ENCODE measurements at regions not wholly inside any gene's neighbourhood (a gene's known extent, or its start where the extent isn't known, plus 50 kb on each side); places are given as distances from the start of the nearest gene placed in this dataset.

DNA sequence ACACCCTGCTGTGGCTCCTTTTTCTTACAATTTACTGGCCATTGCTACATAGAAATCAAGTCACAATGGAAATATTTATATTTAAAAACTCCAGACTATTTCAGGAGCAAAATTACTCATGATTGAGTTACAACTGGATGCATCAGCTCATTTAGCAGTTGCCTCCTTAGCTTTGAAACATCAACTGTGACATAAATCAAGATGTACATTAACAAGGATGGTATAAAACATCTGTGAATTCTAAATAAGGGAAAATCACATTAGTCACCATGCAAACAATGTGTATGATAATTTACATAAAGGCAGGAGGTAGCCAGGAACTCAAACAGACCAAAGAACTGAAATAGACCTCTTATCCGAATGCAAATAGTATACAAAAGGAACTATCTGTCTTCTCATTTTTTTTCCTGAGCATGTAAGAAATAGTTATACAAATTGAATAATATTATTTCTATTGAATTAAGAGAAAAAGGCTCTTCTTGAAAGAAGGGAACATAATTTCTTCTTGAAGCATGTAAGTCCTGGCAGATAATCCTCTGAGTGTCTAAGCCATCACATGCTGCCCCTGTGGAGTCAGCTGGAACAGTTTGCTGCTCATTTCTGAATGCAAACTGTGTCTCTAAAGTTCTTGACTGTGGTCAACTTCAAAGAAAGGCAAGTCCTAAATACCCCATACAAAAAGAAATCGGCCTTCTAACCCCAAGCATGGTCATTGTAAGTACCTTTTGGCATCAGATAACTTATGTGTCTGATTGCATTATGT is 151.2 kb downstream of the NAA11 start:
- Histone ChIP-seq H4K91ac (ENCODE audit: low read depth, low read length) (no peak overlapping the region), H3K27ac (ENCODE audit: low read depth, low read length) (no peak overlapping the region), H3K9ac (ENCODE audit: low read length) (no peak overlapping the region), H3K4ac (ENCODE audit: low read depth, low read length) (no peak overlapping the region), H3K4me3 (ENCODE audit: low read depth, low read length) (no peak overlapping the region), H3K27me3 (ENCODE audit: insufficient read depth, low read length) (no peaks in the 10 kb centered on the region), H4K8ac (ENCODE audit: low read depth, low read length) (no peak overlapping the region), H2BK12ac (ENCODE audit: low read length) (no peak overlapping the region), H4K12ac (ENCODE audit: low read depth, low read length) (no peak overlapping the region), H3K18ac (ENCODE audit: low read length) (no peak overlapping the region), H2BK5ac (ENCODE audit: low read depth, low read length, poor library complexity) (no peak overlapping the region), H3K36me3 (ENCODE audit: control insufficient read depth in 1 of 2, insufficient read depth in 2 of 2, low read length in 2 of 2) (no peaks in the 10 kb centered on the region), H3K9me3 (ENCODE audit: insufficient read depth, low read depth, low read length) (no peaks in the 10 kb centered on the region), H3K79me2 (ENCODE audit: control insufficient read depth, insufficient read depth, low read length, poor library complexity) (no peaks in the 10 kb centered on the region), H2AK5ac (ENCODE audit: low read length) (no peak overlapping the region), H3K79me1 (ENCODE audit: low read length) (no peaks in the 10 kb centered on the region), H2AFZ (ENCODE audit: insufficient read depth, low read length, poor library complexity) (no peak overlapping the region), H3K23ac (ENCODE audit: low read length) (no peak overlapping the region), H2BK120ac (ENCODE audit: insufficient read depth, low read length, poor library complexity) (no peak overlapping the region), H3K4me1 (ENCODE audit: control insufficient read depth in 1 of 2, insufficient read depth in 2 of 2, low read length in 2 of 2) (no peaks in the 10 kb centered on the region), H3K14ac (ENCODE audit: low read length) (no peak overlapping the region), H3K4me2 (ENCODE audit: low read length) (no peak overlapping the region)
- WGBS (ENCODE audit: extremely low coverage, insufficient coverage, insufficient read length), result no CpG with 5 or more reads among the region's 2 CpGs
- no peak for DNase-seq

DNA sequence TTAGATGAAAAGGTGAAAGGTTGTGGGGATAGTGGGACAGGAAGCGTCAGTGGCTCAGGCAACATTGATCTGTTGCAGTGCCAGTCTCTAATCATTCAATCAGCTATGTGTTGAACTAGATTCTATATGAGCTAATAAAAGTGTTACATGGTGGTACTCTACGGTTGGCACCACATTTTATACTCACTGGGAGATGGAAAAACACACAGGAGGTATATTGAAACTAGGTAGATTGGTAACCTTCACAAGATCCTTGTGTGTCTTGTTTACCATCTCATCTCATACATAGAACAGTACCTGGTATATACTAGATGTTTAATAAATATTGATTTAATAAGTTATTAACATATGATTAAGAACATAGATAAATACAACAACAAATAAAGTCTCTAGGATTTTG is 152.7 kb downstream of the NAA11 start:
- no peak overlapping the region for H2AK5ac ChIP-seq (ENCODE audit: low read length)
- no peaks in the 10 kb centered on the region for H3K9me3 ChIP-seq (ENCODE audit: insufficient read depth, low read depth, low read length)
- no peak overlapping the region for H4K91ac ChIP-seq (ENCODE audit: low read depth, low read length)
- H4K12ac ChIP-seq (ENCODE audit: low read depth, low read length), result no peak overlapping the region
- H3K27me3 ChIP-seq (ENCODE audit: insufficient read depth, low read length), result no peaks in the 10 kb centered on the region
- no peak overlapping the region for H3K23ac ChIP-seq (ENCODE audit: low read length)
- H3K4ac ChIP-seq (ENCODE audit: low read depth, low read length), result no peak overlapping the region
- H3K9ac ChIP-seq (ENCODE audit: low read length), result no peak overlapping the region
- H3K79me2 ChIP-seq (ENCODE audit: control insufficient read depth, insufficient read depth, low read length, poor library complexity), result no peaks in the 10 kb centered on the region
- no peak overlapping the region for H2AFZ ChIP-seq (ENCODE audit: insufficient read depth, low read length, poor library complexity)
- H3K18ac ChIP-seq (ENCODE audit: low read length), result no peak overlapping the region
- DNase-seq, result no peak
- WGBS (ENCODE audit: extremely low coverage, insufficient coverage, insufficient read length), result no CpG with 5 or more reads among the region's 2 CpGs
- H3K4me2 ChIP-seq (ENCODE audit: low read length), result no peak overlapping the region
- no peak overlapping the region for H2BK5ac ChIP-seq (ENCODE audit: low read depth, low read length, poor library complexity)
- no peak overlapping the region for H3K4me3 ChIP-seq (ENCODE audit: low read depth, low read length)
- H4K8ac ChIP-seq (ENCODE audit: low read depth, low read length), result no peak overlapping the region
- no peaks in the 10 kb centered on the region for H3K79me1 ChIP-seq (ENCODE audit: low read length)
- H3K36me3 ChIP-seq (ENCODE audit: control insufficient read depth in 1 of 2, insufficient read depth in 2 of 2, low read length in 2 of 2), result no peaks in the 10 kb centered on the region
- H2BK120ac ChIP-seq (ENCODE audit: insufficient read depth, low read length, poor library complexity), result no peak overlapping the region
- H3K27ac ChIP-seq (ENCODE audit: low read depth, low read length), result no peak overlapping the region
- no peak overlapping the region for H2BK12ac ChIP-seq (ENCODE audit: low read length)
- H3K4me1 ChIP-seq (ENCODE audit: control insufficient read depth in 1 of 2, insufficient read depth in 2 of 2, low read length in 2 of 2), result no peaks in the 10 kb centered on the region
- H3K14ac ChIP-seq (ENCODE audit: low read length), result no peak overlapping the region

DNA sequence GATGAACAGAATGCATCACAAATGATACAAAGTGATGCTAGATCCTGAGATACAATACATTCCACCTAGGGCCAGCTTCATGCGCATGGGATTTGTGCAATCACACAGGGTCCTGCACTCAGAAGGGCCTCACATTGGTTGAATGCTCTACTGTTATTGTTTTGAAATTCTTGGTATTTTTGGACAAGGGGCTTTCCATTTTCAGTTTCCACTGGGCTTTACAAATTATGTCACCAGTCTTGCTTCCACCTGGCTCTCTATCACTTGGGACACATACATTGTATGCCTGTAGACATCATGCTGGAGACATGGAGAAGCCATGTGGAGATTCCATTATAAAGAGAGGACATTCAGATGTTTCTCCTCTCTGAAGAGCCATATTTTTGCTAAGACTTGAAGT is 155.8 kb downstream of the NAA11 start:
- WGBS (ENCODE audit: extremely low coverage, insufficient coverage, insufficient read length), result no CpG with 5 or more reads among the region's 1 CpG
- Histone ChIP-seq H3K4me2 (ENCODE audit: low read length) (no peak overlapping the region), H2BK120ac (ENCODE audit: insufficient read depth, low read length, poor library complexity) (no peak overlapping the region), H2BK5ac (ENCODE audit: low read depth, low read length, poor library complexity) (no peak overlapping the region), H3K27ac (ENCODE audit: low read depth, low read length) (no peak overlapping the region), H4K91ac (ENCODE audit: low read depth, low read length) (no peak overlapping the region), H3K4ac (ENCODE audit: low read depth, low read length) (no peak overlapping the region), H3K9ac (ENCODE audit: low read length) (no peak overlapping the region), H3K4me3 (ENCODE audit: low read depth, low read length) (no peak overlapping the region), H3K18ac (ENCODE audit: low read length) (no peak overlapping the region), H3K14ac (ENCODE audit: low read length) (no peak overlapping the region), H3K79me2 (ENCODE audit: control insufficient read depth, insufficient read depth, low read length, poor library complexity) (no peaks in the 10 kb centered on the region), H4K8ac (ENCODE audit: low read depth, low read length) (no peak overlapping the region), H3K9me3 (ENCODE audit: insufficient read depth, low read depth, low read length) (no peaks in the 10 kb centered on the region), H3K23ac (ENCODE audit: low read length) (no peak overlapping the region), H3K4me1 (ENCODE audit: control insufficient read depth in 1 of 2, insufficient read depth in 2 of 2, low read length in 2 of 2) (no peaks in the 10 kb centered on the region), H3K27me3 (ENCODE audit: insufficient read depth, low read length) (no peaks in the 10 kb centered on the region), H2BK12ac (ENCODE audit: low read length) (no peak overlapping the region), H2AK5ac (ENCODE audit: low read length) (no peak overlapping the region), H3K79me1 (ENCODE audit: low read length) (no peaks in the 10 kb centered on the region), H4K12ac (ENCODE audit: low read depth, low read length) (no peak overlapping the region), H3K36me3 (ENCODE audit: control insufficient read depth in 1 of 2, insufficient read depth in 2 of 2, low read length in 2 of 2) (no peaks in the 10 kb centered on the region), H2AFZ (ENCODE audit: insufficient read depth, low read length, poor library complexity) (no peak overlapping the region)
- DNase-seq, result no peak

DNA sequence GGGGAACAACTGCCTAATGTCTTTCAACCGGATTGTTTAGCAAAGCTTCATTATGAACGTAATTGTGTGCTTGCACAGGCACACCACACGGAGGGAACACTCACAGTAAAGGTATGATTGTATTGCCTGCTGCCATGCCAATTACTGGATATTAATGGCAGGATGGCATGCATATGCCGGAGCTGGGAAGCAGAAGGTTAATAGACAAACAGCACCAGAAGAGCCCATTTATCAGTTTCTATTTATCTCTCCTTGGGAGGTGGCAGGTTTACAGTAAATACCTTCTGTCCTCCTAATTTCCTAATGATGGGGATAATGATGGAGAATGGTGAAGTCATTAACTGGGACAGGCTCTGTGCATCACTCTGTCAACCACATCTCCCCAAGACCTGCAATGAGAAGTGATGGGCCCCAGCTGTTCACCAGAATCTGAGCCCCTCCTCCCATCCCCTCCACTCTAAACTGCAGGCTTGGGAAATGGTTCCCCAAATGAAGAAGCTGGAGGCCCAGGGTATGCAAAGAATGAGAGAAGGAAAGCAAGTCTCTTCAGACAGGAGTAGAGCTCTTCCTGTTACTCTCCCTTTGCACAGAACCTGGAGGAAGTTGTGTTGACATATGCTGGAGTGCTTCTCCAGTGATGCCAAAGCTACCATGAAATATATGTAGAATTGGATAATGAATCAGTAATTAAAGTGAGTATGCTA is 160.8 kb downstream of the NAA11 start:
- Histone ChIP-seq H3K9me3 (ENCODE audit: insufficient read depth, low read depth, low read length) (no peaks in the 10 kb centered on the region), H3K4me2 (ENCODE audit: low read length) (no peak overlapping the region), H3K14ac (ENCODE audit: low read length) (no peak overlapping the region), H3K9ac (ENCODE audit: low read length) (no peak overlapping the region), H4K12ac (ENCODE audit: low read depth, low read length) (no peak overlapping the region), H3K27ac (ENCODE audit: low read depth, low read length) (no peak overlapping the region), H3K36me3 (ENCODE audit: control insufficient read depth in 1 of 2, insufficient read depth in 2 of 2, low read length in 2 of 2) (no peaks in the 10 kb centered on the region), H3K4me3 (ENCODE audit: low read depth, low read length) (no peak overlapping the region), H3K4ac (ENCODE audit: low read depth, low read length) (no peak overlapping the region), H2BK120ac (ENCODE audit: insufficient read depth, low read length, poor library complexity) (no peak overlapping the region), H2BK5ac (ENCODE audit: low read depth, low read length, poor library complexity) (no peak overlapping the region), H2AK5ac (ENCODE audit: low read length) (no peak overlapping the region), H2BK12ac (ENCODE audit: low read length) (no peak overlapping the region), H3K4me1 (ENCODE audit: control insufficient read depth in 1 of 2, insufficient read depth in 2 of 2, low read length in 2 of 2) (no peaks in the 10 kb centered on the region), H3K18ac (ENCODE audit: low read length) (no peak overlapping the region), H4K91ac (ENCODE audit: low read depth, low read length) (no peak overlapping the region), H3K79me2 (ENCODE audit: control insufficient read depth, insufficient read depth, low read length, poor library complexity) (no peaks in the 10 kb centered on the region), H3K27me3 (ENCODE audit: insufficient read depth, low read length) (no peaks in the 10 kb centered on the region), H3K23ac (ENCODE audit: low read length) (no peak overlapping the region), H2AFZ (ENCODE audit: insufficient read depth, low read length, poor library complexity) (no peak overlapping the region), H3K79me1 (ENCODE audit: low read length) (no peaks in the 10 kb centered on the region), H4K8ac (ENCODE audit: low read depth, low read length) (no peak overlapping the region)
- no peak for DNase-seq
- no CpG with 5 or more reads among the region's 4 CpGs for WGBS (ENCODE audit: extremely low coverage, insufficient coverage, insufficient read length)
